Caco-2 (cell line): ENCODE measurements at regions not wholly inside any gene's neighbourhood (a gene's known extent, or its start where the extent isn't known, plus 50 kb on each side); places are given as distances from the start of the nearest gene placed in this dataset.

Source experiments
- BruUV-seq: library from RNA; stranded (reverse); fragments of 400-500 nt; replicated peaks from 2 replicates; lab custom pipeline; 2021; lab: Mats Ljungman, UMichigan
- CTCF ChIA-PET: fragments of 300-600 bp; sonication (Branson Sonifier 250); formaldehyde crosslinking; loops from one replicate; lab custom pipeline; 2022; ENCODE audit warnings: antibody characterized with exemption; lab: Charles Lee
- POLR2A ChIA-PET: fragments of 300-600 bp; sonication (Branson Sonifier 250); formaldehyde crosslinking; loops from one replicate; lab custom pipeline; 2022; ENCODE audit warnings: antibody characterized with exemption; lab: Charles Lee
- DNase-seq, 2 experiments: peaks; one replicate each; pipeline versions ENCODE4 v3.0.0 to v3.0.0-alpha.2; 2020 to 2022
- H3K27me3 ChIP-seq: replicated peaks from 2 replicates; pipeline ENCODE4 v1.6.0; 2011; ENCODE audit warnings: low read length; ENCODE audit not compliant: control insufficient read depth, insufficient read depth
- H3K36me3 ChIP-seq: 2 replicates; pipeline ENCODE4 v1.5.1; 2011; ENCODE audit warnings: low read length; ENCODE audit not compliant: control insufficient read depth, insufficient read depth
- H3K4me1 ChIP-seq: fragments of 250-450 bp; sonication (Bioruptor Pico); 2 replicates; pipeline ENCODE4 v1.5.1; 2020; ENCODE audit warnings: mild to moderate bottlenecking
- H3K4me3 ChIP-seq: 2 replicates; pipeline ENCODE4 v1.5.1; 2011; ENCODE audit warnings: low read depth, mild to moderate bottlenecking, control low read depth, low read length
- H3K9me3 ChIP-seq: fragments of 250-450 bp; sonication (Bioruptor Pico); 2 replicates; pipeline ENCODE4 v1.5.1; 2020; ENCODE audit warnings: mild to moderate bottlenecking, moderate library complexity
- H3K27ac Mint-ChIP-seq: one replicate; pipeline ENCODE4 v1.8.0; 2022; ENCODE audit warnings: mixed read lengths; ENCODE audit not compliant: unreplicated experiment
- H3K27me3 Mint-ChIP-seq: one replicate; pipeline ENCODE4 v1.8.0; 2022; ENCODE audit warnings: mixed read lengths; ENCODE audit not compliant: insufficient read depth, unreplicated experiment
- H3K36me3 Mint-ChIP-seq: one replicate; pipeline ENCODE4 v1.8.0; 2022; ENCODE audit warnings: mild to moderate bottlenecking, mixed read lengths; ENCODE audit not compliant: insufficient read depth, unreplicated experiment
- H3K4me1 Mint-ChIP-seq: one replicate; pipeline ENCODE4 v1.8.0; 2022; ENCODE audit warnings: low read depth, mixed read lengths; ENCODE audit not compliant: unreplicated experiment
- H3K4me3 Mint-ChIP-seq: one replicate; pipeline ENCODE4 v1.8.0; 2022; ENCODE audit warnings: mild to moderate bottlenecking, moderate library complexity, mixed read lengths; ENCODE audit not compliant: unreplicated experiment
- H3K9me3 Mint-ChIP-seq: one replicate; pipeline ENCODE4 v1.8.0; 2022; ENCODE audit warnings: mixed read lengths; ENCODE audit not compliant: unreplicated experiment
- intact Hi-C: fragments of 100-400 bp; cut with micrococcal nuclease; formaldehyde crosslinking; loops from one replicate; pipeline ENCODE4 v1.10.0; 2022; ENCODE audit not compliant: unreplicated experiment
- TF ChIP-seq, protein P1 (sequence below), 2 experiments: fragments of 200-600 bp in 1 of 2; IDR thresholded peaks; 1 replicate in 1 of 2; 2 replicates in 1 of 2; pipeline versions ENCODE4 v1.5.1 to v1.8.0; 2011 to 2022; ENCODE audit warnings: antibody characterized with exemption in 1 of 2, control low read depth in 1 of 2, inconsistent platforms in 1 of 2, low read depth in 1 of 2, low read length in 1 of 2, mild to moderate bottlenecking in 1 of 2, moderate library complexity in 1 of 2; ENCODE audit not compliant: insufficient read depth in 1 of 2, severe bottlenecking in 1 of 2, unreplicated experiment in 1 of 2

DNA sequence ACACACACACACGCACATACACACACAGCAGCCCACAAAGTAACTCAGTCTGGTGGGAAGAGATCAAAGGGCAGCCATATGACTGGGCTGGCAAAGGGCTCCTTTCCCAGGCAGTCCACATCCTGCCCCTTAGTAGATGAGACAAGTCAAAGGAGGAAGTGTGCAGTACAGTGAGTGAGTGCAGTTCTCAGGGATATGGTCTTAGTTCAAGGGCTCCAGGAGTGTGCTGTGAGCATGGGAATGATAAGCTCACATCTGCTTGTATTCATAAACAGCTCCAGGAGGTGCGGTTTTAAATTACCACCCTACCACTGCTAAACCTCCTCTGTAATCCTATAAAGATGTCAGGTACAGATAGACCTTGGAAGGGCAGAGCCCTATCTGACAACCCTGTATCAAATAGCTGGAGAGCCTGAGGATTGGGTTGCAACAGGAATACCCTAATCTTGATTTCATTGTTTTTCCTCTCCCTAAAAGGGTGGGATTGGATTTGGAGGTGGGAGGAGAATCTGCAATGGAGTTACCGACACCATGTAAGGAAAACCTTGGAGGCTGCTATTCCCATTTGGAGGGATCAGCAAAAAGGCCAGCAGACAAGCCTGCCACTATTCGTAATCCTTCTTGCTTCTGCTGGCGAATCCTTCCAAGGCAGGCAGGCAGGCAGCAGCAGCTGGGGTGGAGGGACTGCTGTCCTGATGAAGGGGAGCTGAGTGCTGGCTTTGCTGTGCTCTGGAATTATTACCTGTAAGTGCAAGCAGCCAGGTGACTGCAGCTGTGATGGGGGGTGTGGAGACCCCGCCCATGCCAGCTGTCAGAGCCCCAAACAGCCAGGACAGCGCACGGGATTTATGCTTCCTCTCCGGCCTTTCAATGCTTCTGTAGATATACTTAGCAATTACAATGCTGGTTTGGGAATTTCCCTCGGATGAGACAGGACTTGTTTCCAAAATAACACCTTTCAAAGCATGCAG is 342.7 kb downstream of the PRL start:
- Histone ChIP-seq H3K4me1 (peaks cover 32% of the 10 kb centered on the region), H3K9me3 (no peaks in the 10 kb centered on the region), H3K36me3 (no peaks in the 10 kb centered on the region; the same call in 1 of the 2 replicates), H3K4me3 (no peak overlapping the region), H3K27me3 (no peaks in the 10 kb centered on the region)
- Mint-ChIP-seq H3K9me3 (no peaks in the 10 kb centered on the region), H3K27ac (peak overlapping the region; percentile 65), H3K4me3 (no peak overlapping the region), H3K27me3 (no peaks in the 10 kb centered on the region), H3K4me1 (peaks cover 43% of the 10 kb centered on the region), H3K36me3 (no peaks in the 10 kb centered on the region)
- ChIA-PET CTCF (interaction anchor here (0.5 kb wide), 1 partner anchor 44 kb away, joined by 7 read pairs; no protein-coding TSS in a partner anchor), POLR2A (interaction anchor here (0.7 kb wide), 1 partner anchor 361 kb away, joined by 4 read pairs; the partner anchor contains the start of gene SOX4)
- no peak for DNase-seq
- TF ChIP-seq, protein P1, sequence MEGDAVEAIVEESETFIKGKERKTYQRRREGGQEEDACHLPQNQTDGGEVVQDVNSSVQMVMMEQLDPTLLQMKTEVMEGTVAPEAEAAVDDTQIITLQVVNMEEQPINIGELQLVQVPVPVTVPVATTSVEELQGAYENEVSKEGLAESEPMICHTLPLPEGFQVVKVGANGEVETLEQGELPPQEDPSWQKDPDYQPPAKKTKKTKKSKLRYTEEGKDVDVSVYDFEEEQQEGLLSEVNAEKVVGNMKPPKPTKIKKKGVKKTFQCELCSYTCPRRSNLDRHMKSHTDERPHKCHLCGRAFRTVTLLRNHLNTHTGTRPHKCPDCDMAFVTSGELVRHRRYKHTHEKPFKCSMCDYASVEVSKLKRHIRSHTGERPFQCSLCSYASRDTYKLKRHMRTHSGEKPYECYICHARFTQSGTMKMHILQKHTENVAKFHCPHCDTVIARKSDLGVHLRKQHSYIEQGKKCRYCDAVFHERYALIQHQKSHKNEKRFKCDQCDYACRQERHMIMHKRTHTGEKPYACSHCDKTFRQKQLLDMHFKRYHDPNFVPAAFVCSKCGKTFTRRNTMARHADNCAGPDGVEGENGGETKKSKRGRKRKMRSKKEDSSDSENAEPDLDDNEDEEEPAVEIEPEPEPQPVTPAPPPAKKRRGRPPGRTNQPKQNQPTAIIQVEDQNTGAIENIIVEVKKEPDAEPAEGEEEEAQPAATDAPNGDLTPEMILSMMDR (IDR thresholded peaks at IDR 0.05; ENCODE audit: insufficient read depth in 1 of 2, low read depth in 1 of 2, low read length in 1 of 2, severe bottlenecking in 1 of 2, unreplicated experiment in 1 of 2) = no peak
- no TSS peak for BruUV-seq
- intact Hi-C loops = no loop called here

DNA sequence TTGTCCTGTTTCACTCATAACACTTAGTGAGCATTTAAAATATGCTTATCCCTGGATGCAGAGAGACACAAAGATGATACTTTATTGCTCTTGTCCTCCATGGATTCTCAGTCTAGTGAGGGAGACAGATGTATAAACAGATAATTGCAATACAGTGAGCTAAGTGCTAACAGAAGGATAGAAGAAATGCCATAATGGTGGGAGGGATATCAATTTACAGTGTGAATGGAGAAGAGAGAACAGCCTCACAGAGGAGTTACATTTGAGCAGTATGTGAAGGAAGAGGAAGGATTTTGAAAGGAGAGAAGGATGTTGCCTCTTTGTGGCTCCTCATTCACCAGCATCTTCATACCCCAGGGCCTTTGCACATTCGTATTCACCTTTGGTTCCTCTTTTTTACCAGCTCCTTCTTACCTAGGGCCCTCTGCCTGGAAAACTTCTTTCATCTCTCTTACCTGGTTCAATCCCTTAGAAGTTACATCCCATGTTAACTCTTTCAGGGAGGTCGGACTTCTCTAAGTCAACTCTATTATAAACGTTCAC is 341.7 kb downstream of the PRL start:
- no TSS peak for BruUV-seq
- Mint-ChIP-seq H3K27ac (no peak overlapping the region), H3K27me3 (no peaks in the 10 kb centered on the region), H3K9me3 (no peaks in the 10 kb centered on the region), H3K4me3 (no peak overlapping the region), H3K4me1 (peaks cover 42% of the 10 kb centered on the region), H3K36me3 (no peaks in the 10 kb centered on the region)
- Histone ChIP-seq H3K4me3 (no peak overlapping the region), H3K36me3 (no peaks in the 10 kb centered on the region; the same call in 1 of the 2 replicates), H3K27me3 (no peaks in the 10 kb centered on the region), H3K9me3 (no peaks in the 10 kb centered on the region), H3K4me1 (peaks cover 22% of the 10 kb centered on the region)
- no peak for DNase-seq
- intact Hi-C loops = no loop called here
- TF ChIP-seq, protein P1 (IDR thresholded peaks at IDR 0.05; ENCODE audit: insufficient read depth in 1 of 2, low read depth in 1 of 2, low read length in 1 of 2, severe bottlenecking in 1 of 2, unreplicated experiment in 1 of 2) = no peak
- ChIA-PET POLR2A (no interaction called here), CTCF (interaction anchor here (0.5 kb wide), 1 partner anchor 45 kb away, joined by 7 read pairs; no protein-coding TSS in a partner anchor)

DNA sequence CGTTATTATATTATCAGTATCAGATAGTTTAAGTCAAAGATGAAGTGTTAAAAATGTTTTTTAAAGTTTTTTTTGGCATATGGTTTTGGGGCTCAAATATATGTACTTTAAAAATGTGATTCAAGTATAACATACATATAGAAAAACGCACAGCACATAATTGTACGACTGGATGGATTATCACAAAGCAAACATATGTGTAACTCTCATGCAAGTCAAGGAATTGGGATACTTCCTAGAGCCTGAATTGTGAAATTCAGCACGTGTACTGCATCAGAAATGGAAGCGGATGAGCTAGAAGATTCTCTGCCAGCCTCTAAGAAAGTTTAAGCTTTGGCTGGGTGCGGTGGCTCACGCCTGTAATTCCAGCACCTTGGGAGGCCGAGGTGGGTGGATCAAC is 340.9 kb downstream of the PRL start:
- no peak overlapping the region for H3K4me3 ChIP-seq
- H3K4me1 ChIP-seq = peaks cover 14% of the 10 kb centered on the region
- H3K27ac Mint-ChIP-seq = no peak overlapping the region
- no peaks in the 10 kb centered on the region for H3K9me3 ChIP-seq
- BruUV-seq = no TSS peak
- no peak overlapping the region for H3K4me3 Mint-ChIP-seq
- no peaks in the 10 kb centered on the region; the same call in 1 of the 2 replicates for H3K36me3 ChIP-seq
- H3K4me1 Mint-ChIP-seq = peaks cover 36% of the 10 kb centered on the region
- CTCF ChIA-PET = no interaction called here
- no peaks in the 10 kb centered on the region for H3K9me3 Mint-ChIP-seq
- H3K27me3 Mint-ChIP-seq = no peaks in the 10 kb centered on the region
- no peak for DNase-seq
- intact Hi-C loops = no loop called here
- H3K36me3 Mint-ChIP-seq = no peaks in the 10 kb centered on the region
- POLR2A ChIA-PET = interaction anchor here (0.6 kb wide), 1 partner anchor 1163 kb away, joined by 3 read pairs; no protein-coding TSS in a partner anchor
- H3K27me3 ChIP-seq = no peaks in the 10 kb centered on the region
- TF ChIP-seq, protein P1 (IDR thresholded peaks at IDR 0.05; ENCODE audit: insufficient read depth in 1 of 2, low read depth in 1 of 2, low read length in 1 of 2, severe bottlenecking in 1 of 2, unreplicated experiment in 1 of 2) = no peak
